ENCODE measurements at regions not wholly inside any gene's neighbourhood (a gene's known extent, or its start where the extent isn't known, plus 50 kb on each side); places are given as distances from the start of the nearest gene placed in this dataset.

GRCh38 chr14:42602336-42602845, 995.7 kb downstream of the LRFN5 start:
- TF ChIP-seq CTCF (IDR thresholded peaks at IDR 0.05), result no peak
- TF ChIP-seq POLR2A (IDR thresholded peaks at IDR 0.05), result no peak
